ENCODE measurements at regions not wholly inside any gene's neighbourhood (a gene's known extent, or its start where the extent isn't known, plus 50 kb on each side); places are given as distances from the start of the nearest gene placed in this dataset.

- Histone ChIP-seq H4K20me1 (ENCODE audit: insufficient read depth, poor library complexity, severe bottlenecking) (no peaks in the 10 kb centered on the region), H3K27ac (no peak overlapping the region), H3K36me3 (replicated peaks; ENCODE audit: insufficient read depth, low read depth) (no peaks in the 10 kb centered on the region), H3K4me3 (no peak overlapping the region), H3K4me2 (no peak overlapping the region), H3K4me1 (ENCODE audit: insufficient read depth) (no peaks in the 10 kb centered on the region), H3K79me2 (no peaks in the 10 kb centered on the region), H3K27me3 (no peaks in the 10 kb centered on the region), H3K9me3 (ENCODE audit: low read depth) (no peaks in the 10 kb centered on the region), H3K9me2 (replicated peaks; ENCODE audit: insufficient read depth) (no peaks in the 10 kb centered on the region), H2AFZ (no peak overlapping the region)
- 57% methylated on average over 8 of the region's 8 CpGs for WGBS (ENCODE audit: low lambda C conversion rate, missing lambda C conversion rate)
- no peak for TF ChIP-seq EZH2phosphoT487 (IDR thresholded peaks at IDR 0.05; ENCODE audit: low read depth, severe bottlenecking, unreplicated experiment)
- TF ChIP-seq, protein P1, sequence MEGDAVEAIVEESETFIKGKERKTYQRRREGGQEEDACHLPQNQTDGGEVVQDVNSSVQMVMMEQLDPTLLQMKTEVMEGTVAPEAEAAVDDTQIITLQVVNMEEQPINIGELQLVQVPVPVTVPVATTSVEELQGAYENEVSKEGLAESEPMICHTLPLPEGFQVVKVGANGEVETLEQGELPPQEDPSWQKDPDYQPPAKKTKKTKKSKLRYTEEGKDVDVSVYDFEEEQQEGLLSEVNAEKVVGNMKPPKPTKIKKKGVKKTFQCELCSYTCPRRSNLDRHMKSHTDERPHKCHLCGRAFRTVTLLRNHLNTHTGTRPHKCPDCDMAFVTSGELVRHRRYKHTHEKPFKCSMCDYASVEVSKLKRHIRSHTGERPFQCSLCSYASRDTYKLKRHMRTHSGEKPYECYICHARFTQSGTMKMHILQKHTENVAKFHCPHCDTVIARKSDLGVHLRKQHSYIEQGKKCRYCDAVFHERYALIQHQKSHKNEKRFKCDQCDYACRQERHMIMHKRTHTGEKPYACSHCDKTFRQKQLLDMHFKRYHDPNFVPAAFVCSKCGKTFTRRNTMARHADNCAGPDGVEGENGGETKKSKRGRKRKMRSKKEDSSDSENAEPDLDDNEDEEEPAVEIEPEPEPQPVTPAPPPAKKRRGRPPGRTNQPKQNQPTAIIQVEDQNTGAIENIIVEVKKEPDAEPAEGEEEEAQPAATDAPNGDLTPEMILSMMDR (IDR thresholded peaks at IDR 0.05; ENCODE audit: poor library complexity) = no peak
- no peak for TF ChIP-seq EZH2 (IDR thresholded peaks at IDR 0.05; ENCODE audit: borderline replicate concordance)
- no peak for DNase-seq (ENCODE audit: low spot score)
These were observed 98.1 kb upstream of the ALDH1B1 start for GRCh38 chr9:38294220-38294960.

GRCh38 chr9:38293022-38293421, 99.5 kb upstream of the ALDH1B1 start:
- H4K20me1 ChIP-seq (ENCODE audit: insufficient read depth, poor library complexity, severe bottlenecking) = no peaks in the 10 kb centered on the region
- H3K27me3 ChIP-seq = no peaks in the 10 kb centered on the region
- DNase-seq (ENCODE audit: low spot score) = no peak
- H3K4me3 ChIP-seq = no peak overlapping the region
- H3K79me2 ChIP-seq = no peaks in the 10 kb centered on the region
- no peaks in the 10 kb centered on the region for H3K9me3 ChIP-seq (ENCODE audit: low read depth)
- no peaks in the 10 kb centered on the region for H3K9me2 ChIP-seq (replicated peaks; ENCODE audit: insufficient read depth)
- H3K4me2 ChIP-seq = no peak overlapping the region
- no peaks in the 10 kb centered on the region for H3K4me1 ChIP-seq (ENCODE audit: insufficient read depth)
- H2AFZ ChIP-seq = no peak overlapping the region
- no peak overlapping the region for H3K27ac ChIP-seq
- WGBS (ENCODE audit: low lambda C conversion rate, missing lambda C conversion rate) = 92% methylated on average over 4 of the region's 4 CpGs
- no peak for TF ChIP-seq EZH2 (IDR thresholded peaks at IDR 0.05; ENCODE audit: borderline replicate concordance)
- TF ChIP-seq EZH2phosphoT487 (IDR thresholded peaks at IDR 0.05; ENCODE audit: low read depth, severe bottlenecking, unreplicated experiment) = no peak
- TF ChIP-seq, protein P1 (IDR thresholded peaks at IDR 0.05; ENCODE audit: poor library complexity) = no peak
- H3K36me3 ChIP-seq (replicated peaks; ENCODE audit: insufficient read depth, low read depth) = no peaks in the 10 kb centered on the region

GRCh38 chr9:38292480-38292879, 100.0 kb upstream of the ALDH1B1 start:
- DNase-seq (ENCODE audit: low spot score) = no peak
- Histone ChIP-seq H4K20me1 (ENCODE audit: insufficient read depth, poor library complexity, severe bottlenecking) (no peaks in the 10 kb centered on the region), H3K4me1 (ENCODE audit: insufficient read depth) (no peaks in the 10 kb centered on the region), H2AFZ (no peak overlapping the region), H3K9me3 (ENCODE audit: low read depth) (no peaks in the 10 kb centered on the region), H3K9me2 (replicated peaks; ENCODE audit: insufficient read depth) (no peaks in the 10 kb centered on the region), H3K36me3 (replicated peaks; ENCODE audit: insufficient read depth, low read depth) (no peaks in the 10 kb centered on the region), H3K27ac (no peak overlapping the region), H3K4me3 (no peak overlapping the region), H3K27me3 (no peaks in the 10 kb centered on the region), H3K79me2 (no peaks in the 10 kb centered on the region), H3K4me2 (no peak overlapping the region)
- 87% methylated on average over 5 of the region's 5 CpGs for WGBS (ENCODE audit: low lambda C conversion rate, missing lambda C conversion rate)
- TF ChIP-seq EZH2phosphoT487 (IDR thresholded peaks at IDR 0.05; ENCODE audit: low read depth, severe bottlenecking, unreplicated experiment) (no peak), EZH2 (IDR thresholded peaks at IDR 0.05; ENCODE audit: borderline replicate concordance) (no peak)
- TF ChIP-seq, protein P1 (IDR thresholded peaks at IDR 0.05; ENCODE audit: poor library complexity) = no peak
